ENCODE measurements at regions not wholly inside any gene's neighbourhood (a gene's known extent, or its start where the extent isn't known, plus 50 kb on each side); places are given as distances from the start of the nearest gene placed in this dataset.

DNA sequence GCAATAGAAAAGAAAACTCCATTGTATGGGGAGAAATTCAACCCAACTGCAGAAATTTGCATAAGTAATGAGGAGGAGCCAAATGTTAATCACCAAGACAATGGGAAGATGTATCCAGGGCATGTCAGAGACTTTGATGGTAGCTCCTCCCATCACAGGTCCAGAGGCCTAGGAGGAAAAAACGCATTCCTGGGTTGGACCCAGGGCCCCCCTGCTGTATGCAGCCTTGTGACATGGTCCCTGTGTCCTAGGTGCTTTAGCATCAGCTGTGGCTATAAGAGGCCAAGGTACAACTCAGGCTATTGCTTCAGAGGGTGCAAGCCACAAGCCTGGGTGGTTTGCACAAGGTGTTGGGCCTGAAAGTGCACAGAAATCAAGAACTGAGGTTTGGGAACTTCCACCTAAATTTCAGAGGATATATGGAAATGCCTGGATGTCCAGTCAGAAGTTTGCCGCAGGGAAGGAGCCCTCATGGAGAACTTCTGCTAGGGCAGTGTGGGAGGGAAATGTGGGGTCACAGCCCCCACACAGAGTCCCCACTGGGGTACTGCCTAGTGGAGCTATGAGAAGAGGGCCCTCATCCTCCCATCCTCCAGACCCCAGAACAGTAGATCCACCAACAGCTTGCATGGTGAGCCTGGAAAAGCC lies 162.3 kb downstream of the TGFB2 start:
- TF ChIP-seq HNRNPL (IDR thresholded peaks at IDR 0.05; ENCODE audit: low read depth, low read length) (no peak), RAD21 (CRISPR knock-in tag; conservative IDR thresholded peaks at IDR 0.05 in 1 of 2, IDR thresholded peaks at IDR 0.05 in 1 of 2) (no peak), MEF2A (IDR thresholded peaks at IDR 0.05; ENCODE audit: control insufficient read depth, low read depth, low read length) (no peak), EZH2 (IDR thresholded peaks at IDR 0.05; ENCODE audit: borderline replicate concordance, low read depth, low read length) (no peak), NFATC3 (IDR thresholded peaks at IDR 0.05) (no peak), POLR2G (IDR thresholded peaks at IDR 0.05; ENCODE audit: low read depth, low read length) (no peak)
- TF ChIP-seq, protein P1, sequence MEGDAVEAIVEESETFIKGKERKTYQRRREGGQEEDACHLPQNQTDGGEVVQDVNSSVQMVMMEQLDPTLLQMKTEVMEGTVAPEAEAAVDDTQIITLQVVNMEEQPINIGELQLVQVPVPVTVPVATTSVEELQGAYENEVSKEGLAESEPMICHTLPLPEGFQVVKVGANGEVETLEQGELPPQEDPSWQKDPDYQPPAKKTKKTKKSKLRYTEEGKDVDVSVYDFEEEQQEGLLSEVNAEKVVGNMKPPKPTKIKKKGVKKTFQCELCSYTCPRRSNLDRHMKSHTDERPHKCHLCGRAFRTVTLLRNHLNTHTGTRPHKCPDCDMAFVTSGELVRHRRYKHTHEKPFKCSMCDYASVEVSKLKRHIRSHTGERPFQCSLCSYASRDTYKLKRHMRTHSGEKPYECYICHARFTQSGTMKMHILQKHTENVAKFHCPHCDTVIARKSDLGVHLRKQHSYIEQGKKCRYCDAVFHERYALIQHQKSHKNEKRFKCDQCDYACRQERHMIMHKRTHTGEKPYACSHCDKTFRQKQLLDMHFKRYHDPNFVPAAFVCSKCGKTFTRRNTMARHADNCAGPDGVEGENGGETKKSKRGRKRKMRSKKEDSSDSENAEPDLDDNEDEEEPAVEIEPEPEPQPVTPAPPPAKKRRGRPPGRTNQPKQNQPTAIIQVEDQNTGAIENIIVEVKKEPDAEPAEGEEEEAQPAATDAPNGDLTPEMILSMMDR (IDR thresholded peaks at IDR 0.05 in 2 of 3, conservative IDR thresholded peaks at IDR 0.05 in 1 of 3; ENCODE audit: insufficient read depth in 2 of 3, low read depth in 1 of 3, low read length in 3 of 3), result no peak
